ENCODE measurements at regions not wholly inside any gene's neighbourhood (a gene's known extent, or its start where the extent isn't known, plus 50 kb on each side); places are given as distances from the start of the nearest gene placed in this dataset.

- no peak for DNase-seq (ENCODE audit: low read depth)
Observed at GRCh38 chr1:184219414-184219813, 167.4 kb upstream of the C1orf21 start.

- no peak for DNase-seq (ENCODE audit: low read depth)
Observed at GRCh38 chr1:184219883-184220282, 166.9 kb upstream of the C1orf21 start.

GRCh38 chr1:184221087-184221486 is 165.7 kb upstream of the C1orf21 start:
- no peak for DNase-seq (ENCODE audit: low read depth)

GRCh38 chr1:184222652-184223052 is 164.2 kb upstream of the C1orf21 start:
- DNase-seq (ENCODE audit: low read depth): peak; percentile 15

- DNase-seq (ENCODE audit: low read depth): no peak
Observed at GRCh38 chr1:184223216-184223615, 163.6 kb upstream of the C1orf21 start.

- DNase-seq (ENCODE audit: low read depth): no peak
Observed at GRCh38 chr1:184225283-184226099, 161.3 kb upstream of the C1orf21 start.

GRCh38 chr1:184226100-184226487 is 160.7 kb upstream of the C1orf21 start:
- DNase-seq (ENCODE audit: low read depth): no peak

GRCh38 chr1:184228558-184228957 is 158.3 kb upstream of the C1orf21 start:
- DNase-seq (ENCODE audit: low read depth): no peak

- no peak for DNase-seq (ENCODE audit: low read depth)
Observed at GRCh38 chr1:184237588-184237987, 149.2 kb upstream of the C1orf21 start.

GRCh38 chr1:184241446-184241845 is 145.4 kb upstream of the C1orf21 start:
- DNase-seq (ENCODE audit: low read depth): no peak

- no peak for DNase-seq (ENCODE audit: low read depth)
Observed at GRCh38 chr1:184242507-184242943, 144.3 kb upstream of the C1orf21 start.

GRCh38 chr1:184244962-184245361 is 141.9 kb upstream of the C1orf21 start:
- no peak for DNase-seq (ENCODE audit: low read depth)

GRCh38 chr1:184247671-184248070 is 139.2 kb upstream of the C1orf21 start:
- no peak for DNase-seq (ENCODE audit: low read depth)

- DNase-seq (ENCODE audit: low read depth): no peak
Observed at GRCh38 chr1:184253921-184254320, 132.9 kb upstream of the C1orf21 start.

- DNase-seq (ENCODE audit: low read depth): no peak
Observed at GRCh38 chr1:184254849-184255248, 132.0 kb upstream of the C1orf21 start.

- no peak for DNase-seq (ENCODE audit: low read depth)
Observed at GRCh38 chr1:184255560-184255959, 131.3 kb upstream of the C1orf21 start.

GRCh38 chr1:184257873-184258272 is 129.0 kb upstream of the C1orf21 start:
- DNase-seq (ENCODE audit: low read depth): no peak

- no peak for DNase-seq (ENCODE audit: low read depth)
Observed at GRCh38 chr1:184258525-184258924, 128.3 kb upstream of the C1orf21 start.

- DNase-seq (ENCODE audit: low read depth): no peak
Observed at GRCh38 chr1:184260382-184260781, 126.4 kb upstream of the C1orf21 start.

- no peak for DNase-seq (ENCODE audit: low read depth)
Observed at GRCh38 chr1:184262109-184262508, 124.7 kb upstream of the C1orf21 start.

- no peak for DNase-seq (ENCODE audit: low read depth)
Observed at GRCh38 chr1:184267747-184268146, 119.1 kb upstream of the C1orf21 start.

- no peak for DNase-seq (ENCODE audit: low read depth)
Observed at GRCh38 chr1:184270556-184270955, 116.3 kb upstream of the C1orf21 start.

- no peak for DNase-seq (ENCODE audit: low read depth)
Observed at GRCh38 chr1:184272175-184272866, 114.5 kb upstream of the C1orf21 start.

GRCh38 chr1:184276416-184276815 is 110.4 kb upstream of the C1orf21 start:
- DNase-seq (ENCODE audit: low read depth): no peak
